SK-N-SH treated with all-trans-retinoic acid at 6 μM for 48 hours (cell line): ENCODE measurements at regions not wholly inside any gene's neighbourhood (a gene's known extent, or its start where the extent isn't known, plus 50 kb on each side); places are given as distances from the start of the nearest gene placed in this dataset.

Experiments
- ARNTL ChIP-seq: fragments of 450-650 bp; formaldehyde crosslinking; IDR thresholded peaks from 2 replicates; pipeline ENCODE4 v1.5.0; 2020; ENCODE audit warnings: low read depth, mild to moderate bottlenecking, moderate library complexity, borderline replicate concordance
- ESRRG ChIP-seq: fragments of 250-450 bp; sonication (Bioruptor Pico); IDR thresholded peaks from 2 replicates; pipeline ENCODE4 v1.6.1; 2021; ENCODE audit warnings: mild to moderate bottlenecking
- OSR1 ChIP-seq: fragments of 250-450 bp; sonication (Bioruptor Pico); IDR thresholded peaks from 2 replicates; pipeline ENCODE4 v1.8.0; 2022; ENCODE audit warnings: moderate library complexity, mild to moderate bottlenecking, inconsistent platforms
- TOX ChIP-seq: fragments of 250-450 bp; sonication (Bioruptor Pico); IDR thresholded peaks from 2 replicates; pipeline ENCODE4 v1.8.0; 2021; ENCODE audit warnings: mild to moderate bottlenecking, moderate library complexity, borderline replicate concordance
- ZFP3 ChIP-seq: fragments of 250-450 bp; sonication (Bioruptor Pico); IDR thresholded peaks from 2 replicates; pipeline ENCODE4 v1.5.0; 2020; ENCODE audit warnings: mild to moderate bottlenecking, moderate library complexity
- TF ChIP-seq, protein P1 (sequence below): fragments of 250-450 bp; sonication (Bioruptor Pico); IDR thresholded peaks from 2 replicates; pipeline ENCODE4 v1.8.0; 2020; ENCODE audit warnings: mild to moderate bottlenecking, moderate library complexity, borderline replicate concordance
- TF ChIP-seq, protein P2 (sequence below): fragments of 250-450 bp; sonication (Bioruptor Pico); IDR thresholded peaks from 2 replicates; pipeline ENCODE4 v1.5.1; 2020; ENCODE audit warnings: low read depth, mild to moderate bottlenecking, moderate library complexity

DNA sequence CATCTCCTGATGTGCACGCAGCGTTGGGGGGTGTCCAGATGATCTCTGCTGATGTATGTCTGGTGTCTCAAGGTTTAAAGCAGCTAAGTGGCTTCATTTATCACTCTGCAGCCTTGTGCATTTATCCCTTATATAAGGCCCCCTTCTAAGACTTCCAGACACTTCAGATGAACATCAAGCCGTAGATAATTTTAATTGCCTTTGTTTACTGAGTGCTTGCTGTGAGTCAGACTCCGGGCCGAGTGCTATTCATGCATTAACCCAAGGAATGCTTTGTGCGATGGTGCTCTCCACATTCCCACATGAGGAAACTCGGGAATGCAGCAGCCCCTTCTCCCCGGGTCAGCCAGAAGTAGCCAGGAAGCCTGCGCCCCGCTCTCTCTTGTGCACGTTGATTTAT, 328.6 kb upstream of the COBL start:
- no peak for TF ChIP-seq ZFP3 (CRISPR knock-in tag)
- TF ChIP-seq, protein P1, sequence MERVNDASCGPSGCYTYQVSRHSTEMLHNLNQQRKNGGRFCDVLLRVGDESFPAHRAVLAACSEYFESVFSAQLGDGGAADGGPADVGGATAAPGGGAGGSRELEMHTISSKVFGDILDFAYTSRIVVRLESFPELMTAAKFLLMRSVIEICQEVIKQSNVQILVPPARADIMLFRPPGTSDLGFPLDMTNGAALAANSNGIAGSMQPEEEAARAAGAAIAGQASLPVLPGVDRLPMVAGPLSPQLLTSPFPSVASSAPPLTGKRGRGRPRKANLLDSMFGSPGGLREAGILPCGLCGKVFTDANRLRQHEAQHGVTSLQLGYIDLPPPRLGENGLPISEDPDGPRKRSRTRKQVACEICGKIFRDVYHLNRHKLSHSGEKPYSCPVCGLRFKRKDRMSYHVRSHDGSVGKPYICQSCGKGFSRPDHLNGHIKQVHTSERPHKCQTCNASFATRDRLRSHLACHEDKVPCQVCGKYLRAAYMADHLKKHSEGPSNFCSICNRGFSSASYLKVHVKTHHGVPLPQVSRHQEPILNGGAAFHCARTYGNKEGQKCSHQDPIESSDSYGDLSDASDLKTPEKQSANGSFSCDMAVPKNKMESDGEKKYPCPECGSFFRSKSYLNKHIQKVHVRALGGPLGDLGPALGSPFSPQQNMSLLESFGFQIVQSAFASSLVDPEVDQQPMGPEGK (CRISPR knock-in tag): no peak
- TF ChIP-seq, protein P2, sequence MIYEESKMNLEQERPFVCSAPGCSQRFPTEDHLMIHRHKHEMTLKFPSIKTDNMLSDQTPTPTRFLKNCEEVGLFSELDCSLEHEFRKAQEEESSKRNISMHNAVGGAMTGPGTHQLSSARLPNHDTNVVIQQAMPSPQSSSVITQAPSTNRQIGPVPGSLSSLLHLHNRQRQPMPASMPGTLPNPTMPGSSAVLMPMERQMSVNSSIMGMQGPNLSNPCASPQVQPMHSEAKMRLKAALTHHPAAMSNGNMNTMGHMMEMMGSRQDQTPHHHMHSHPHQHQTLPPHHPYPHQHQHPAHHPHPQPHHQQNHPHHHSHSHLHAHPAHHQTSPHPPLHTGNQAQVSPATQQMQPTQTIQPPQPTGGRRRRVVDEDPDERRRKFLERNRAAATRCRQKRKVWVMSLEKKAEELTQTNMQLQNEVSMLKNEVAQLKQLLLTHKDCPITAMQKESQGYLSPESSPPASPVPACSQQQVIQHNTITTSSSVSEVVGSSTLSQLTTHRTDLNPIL (CRISPR knock-in tag): no peak
- no peak for TF ChIP-seq TOX (CRISPR knock-in tag)
- no peak for TF ChIP-seq ARNTL (CRISPR knock-in tag)
- TF ChIP-seq ESRRG (CRISPR knock-in tag): no peak
- TF ChIP-seq OSR1 (CRISPR knock-in tag): no peak
